NCI-H128 (cell line): ENCODE measurements at regions not wholly inside any gene's neighbourhood (a gene's known extent, or its start where the extent isn't known, plus 50 kb on each side); places are given as distances from the start of the nearest gene placed in this dataset.

Experiments used
- DNase-seq: peaks from one replicate; lab custom pipeline; 2025; ENCODE audit not compliant: unreplicated experiment; lab: John Stamatoyannopoulos, UW

GRCh38 chr13:40319699-40320579 is 346.5 kb downstream of the FOXO1 start:
- DNase-seq = no peak

- DNase-seq = no peak
Measured at GRCh38 chr13:40328091-40328490, 338.4 kb downstream of the FOXO1 start.

- DNase-seq = no peak
Measured at GRCh38 chr13:40329781-40330485, 336.5 kb downstream of the FOXO1 start.

GRCh38 chr13:40330950-40331349 is 335.5 kb downstream of the FOXO1 start:
- DNase-seq = no peak

DNA sequence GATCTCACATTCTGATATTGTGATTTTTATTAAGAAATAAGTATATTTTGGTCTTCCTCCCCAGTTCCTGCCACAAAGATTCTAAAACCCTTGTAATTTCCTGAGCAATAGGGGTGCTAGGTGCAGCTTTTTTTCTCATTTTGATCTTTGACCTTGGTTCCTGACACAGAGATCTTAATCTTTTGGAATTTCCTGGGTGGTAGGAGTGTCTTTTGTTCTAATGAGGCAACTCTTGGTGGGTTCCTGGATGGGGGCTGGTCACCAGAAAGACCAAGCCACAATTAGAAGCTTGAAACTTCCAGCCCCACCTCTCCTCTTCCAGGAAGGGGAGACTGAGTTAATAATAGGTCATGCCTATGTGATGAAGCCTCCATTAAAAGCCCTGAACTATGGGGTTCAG is 334.6 kb downstream of the FOXO1 start:
- DNase-seq = no peak

- DNase-seq = no peak
Measured at GRCh38 chr13:40333226-40333625, 333.2 kb downstream of the FOXO1 start.

GRCh38 chr13:40334031-40334430 is 332.4 kb downstream of the FOXO1 start:
- no peak for DNase-seq

DNA sequence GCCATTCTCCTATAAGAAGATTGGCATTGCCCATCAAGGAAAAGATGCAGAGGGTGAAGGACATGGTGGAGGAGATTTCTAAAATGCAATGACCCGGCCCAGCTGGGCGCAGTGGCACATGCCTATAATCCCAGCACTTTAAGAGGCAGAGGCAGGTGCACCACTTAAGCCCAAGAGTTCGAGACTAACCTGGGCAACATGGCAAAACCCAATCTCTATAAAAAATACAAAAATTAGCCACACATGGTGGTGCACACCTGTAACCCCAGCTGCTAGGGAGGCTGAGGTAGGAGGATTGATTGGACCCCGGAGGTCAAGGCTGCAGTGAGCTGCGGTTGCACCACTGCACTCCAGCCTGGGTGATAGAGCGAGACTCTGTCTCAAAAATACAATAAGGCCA is 331.8 kb downstream of the FOXO1 start:
- no peak for DNase-seq

DNA sequence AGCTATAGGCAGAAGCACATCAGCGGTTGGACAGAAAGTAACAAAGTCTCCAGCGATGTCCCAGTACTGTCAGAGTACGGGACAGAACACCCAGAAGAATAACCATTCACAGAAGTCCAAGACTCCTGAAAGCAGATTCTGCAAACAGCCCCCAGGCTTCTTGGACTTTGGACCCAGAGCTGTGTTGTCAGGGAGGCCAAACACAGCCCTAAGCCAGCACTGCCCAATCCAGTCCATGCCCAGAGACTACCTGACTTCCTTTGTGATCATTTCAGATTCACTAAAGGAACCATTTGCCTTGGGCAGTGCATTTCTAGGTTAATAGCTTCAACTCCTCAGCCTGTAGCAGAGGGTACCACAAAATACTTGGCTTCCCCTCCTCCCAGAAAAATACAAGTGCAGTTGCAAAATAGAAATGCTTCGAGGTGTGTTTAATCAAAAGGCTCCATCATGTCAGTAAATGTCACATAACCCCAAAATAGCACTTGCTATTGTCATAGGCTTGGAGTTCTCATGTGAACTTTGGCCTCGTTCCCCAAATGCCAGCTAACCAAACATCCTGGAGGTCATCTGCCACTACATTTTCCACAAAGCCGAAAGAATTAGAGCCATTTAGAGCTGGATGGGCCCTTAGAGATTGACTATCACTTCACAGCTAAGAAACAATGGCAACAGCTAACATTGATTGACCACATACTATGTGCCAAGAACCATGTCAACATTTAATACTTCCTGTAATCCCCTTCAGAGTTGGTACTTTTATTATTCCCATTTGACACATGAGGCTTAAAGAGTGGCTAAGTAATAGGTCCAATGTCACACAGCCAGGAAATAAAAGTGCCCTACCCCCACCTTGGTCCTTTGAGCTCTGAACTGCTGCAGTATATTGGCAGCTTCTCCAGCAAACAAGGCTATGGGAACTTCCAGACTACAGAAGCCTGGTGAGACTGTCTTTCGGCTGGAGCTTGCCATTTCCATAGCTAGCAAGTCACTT is 329.9 kb downstream of the FOXO1 start:
- no peak for DNase-seq

DNA sequence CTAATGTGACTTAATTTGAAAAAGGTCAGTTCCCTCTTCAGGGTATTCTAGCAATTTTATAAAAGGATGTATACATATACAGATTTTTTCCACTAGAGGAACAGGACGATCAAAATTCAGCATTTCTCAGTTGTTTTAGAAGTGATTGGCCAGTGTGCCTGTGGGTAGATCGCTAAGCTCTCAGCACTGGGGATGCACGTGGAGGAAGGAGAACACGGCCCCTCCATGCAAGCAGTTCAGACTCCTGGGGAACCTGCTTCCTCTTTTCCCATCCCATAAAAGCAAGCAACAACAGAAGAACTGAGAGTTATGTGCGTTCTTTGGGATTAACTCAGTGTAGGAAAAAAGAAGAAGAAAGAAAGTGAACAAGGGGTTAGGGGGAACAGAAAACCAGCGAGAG is 328.8 kb downstream of the FOXO1 start:
- no peak for DNase-seq

DNA sequence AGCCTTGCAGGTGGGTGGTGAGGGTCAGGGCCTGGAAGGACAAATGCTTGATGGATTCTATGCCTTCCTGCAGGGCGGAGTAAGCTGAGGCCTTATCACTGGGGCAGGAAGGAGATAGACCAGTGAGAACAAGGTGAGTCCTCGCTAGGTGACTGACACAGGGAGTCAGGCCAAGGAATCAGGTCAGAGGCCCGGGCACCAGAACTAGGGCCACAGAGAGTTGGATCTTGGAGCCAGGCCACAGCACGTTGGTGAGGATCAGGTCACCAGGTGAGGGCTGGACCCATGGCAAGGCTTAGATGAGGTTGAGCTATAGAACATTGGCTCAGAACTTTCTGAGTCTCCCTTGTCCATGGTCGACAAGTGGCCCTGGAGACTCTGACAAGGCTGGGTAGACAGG is 328.2 kb downstream of the FOXO1 start:
- no peak for DNase-seq

- no peak for DNase-seq
Measured at GRCh38 chr13:40340368-40341095, 325.9 kb downstream of the FOXO1 start.

GRCh38 chr13:40341096-40341471 is 325.4 kb downstream of the FOXO1 start:
- DNase-seq = no peak

DNA sequence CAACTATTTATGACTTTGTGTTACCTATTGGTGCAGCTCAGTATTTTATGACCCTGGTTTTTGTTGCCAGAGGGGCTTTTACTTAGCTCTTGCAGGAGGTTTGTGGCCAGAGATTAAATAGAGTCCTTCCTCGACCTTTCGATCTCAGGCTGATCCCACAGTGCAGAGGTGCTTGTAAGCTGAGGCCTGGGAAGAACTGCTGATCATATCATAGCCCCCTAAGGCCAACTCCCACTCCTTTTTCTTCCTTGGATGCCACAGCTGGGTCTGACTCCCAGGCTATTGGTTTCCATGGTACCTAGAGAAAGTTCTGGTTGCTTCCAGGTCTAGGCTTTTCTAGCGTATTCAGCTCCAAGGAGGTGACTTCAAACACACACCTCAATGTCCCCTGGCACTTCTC is 324.9 kb downstream of the FOXO1 start:
- DNase-seq = no peak

GRCh38 chr13:40342461-40342860 is 324.0 kb downstream of the FOXO1 start:
- no peak for DNase-seq

DNA sequence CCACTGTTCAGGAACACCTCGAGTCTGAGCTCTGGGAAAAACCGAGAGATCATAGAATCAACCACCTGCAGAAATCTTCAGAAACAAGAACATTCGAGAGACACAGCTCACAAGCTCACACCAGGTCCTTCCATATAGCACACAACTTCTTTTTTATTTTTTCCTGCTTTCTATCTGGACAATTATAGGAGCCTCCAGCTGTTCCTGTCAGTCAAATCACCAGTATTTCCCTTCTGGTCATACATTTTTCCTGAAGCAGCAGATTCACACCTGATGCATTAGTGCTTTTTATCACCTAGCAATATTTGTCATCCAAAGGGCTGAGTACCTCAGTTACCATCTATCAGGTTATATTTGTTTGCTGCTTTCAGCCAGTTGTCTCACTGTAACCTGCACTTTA is 323.5 kb downstream of the FOXO1 start:
- no peak for DNase-seq

- DNase-seq = no peak
Measured at GRCh38 chr13:40343550-40344269, 322.7 kb downstream of the FOXO1 start.

- DNase-seq = peak; percentile 17
Measured at GRCh38 chr13:40344270-40345148, 321.9 kb downstream of the FOXO1 start.

DNA sequence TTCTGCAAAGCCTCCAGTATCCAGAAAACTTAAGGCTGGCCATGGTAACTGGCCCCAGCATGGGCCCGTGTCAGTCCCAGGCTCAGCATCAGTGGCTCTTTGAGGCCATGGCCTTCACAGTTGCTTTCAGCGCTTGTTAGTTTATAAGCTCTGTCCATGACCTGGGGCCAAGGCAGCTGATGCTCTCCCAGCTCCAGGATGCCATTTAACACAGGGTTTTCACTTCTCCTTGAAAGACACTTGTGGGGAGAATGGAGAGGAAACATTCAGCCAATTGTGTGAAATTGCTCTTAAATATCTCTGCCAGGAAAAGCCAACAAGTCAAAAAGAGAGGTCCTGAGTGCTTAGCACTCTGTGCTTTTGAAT is 321.3 kb downstream of the FOXO1 start:
- no peak for DNase-seq
